ENCODE measurements at regions not wholly inside any gene's neighbourhood (a gene's known extent, or its start where the extent isn't known, plus 50 kb on each side); places are given as distances from the start of the nearest gene placed in this dataset.

- ChIA-PET POLR2A (no interaction called here), CTCF (interaction anchor here (0.9 kb wide), 1 partner anchor 35 kb away, joined by 3 read pairs; no protein-coding TSS in a partner anchor)
- DNase-seq, result no peak
- Histone ChIP-seq H3K36me3 (ENCODE audit: insufficient read depth, low read length) (no peaks in the 10 kb centered on the region), H3K27ac (ENCODE audit: low read depth, low read length) (no peak overlapping the region), H3K27me3 (ENCODE audit: insufficient read depth, low read length, poor library complexity, severe bottlenecking) (no peaks in the 10 kb centered on the region), H3K4me1 (ENCODE audit: insufficient read depth, low read length) (no peaks in the 10 kb centered on the region), H3K9me3 (ENCODE audit: low read length) (no peaks in the 10 kb centered on the region), H3K4me3 (ENCODE audit: low read length) (no peak overlapping the region)
- H3K27me3 Mint-ChIP-seq, result peaks cover 3% of the 10 kb centered on the region in 2 donors
- H3K27ac Mint-ChIP-seq, result no peak overlapping the region
- H3K4me3 Mint-ChIP-seq, result no peak overlapping the region
- peaks cover 0 to 5% (median 2%) of the 10 kb centered on the region in 3 donors for H3K36me3 Mint-ChIP-seq
- H3K4me1 Mint-ChIP-seq, result no peaks in the 10 kb centered on the region
- peaks cover 2 to 21% (median 7%) of the 10 kb centered on the region in 5 donors for H3K9me3 Mint-ChIP-seq
Observed at GRCh38 chr6:148064406-148065134, 278.1 kb upstream of the SASH1 start.

- Histone ChIP-seq H3K36me3 (ENCODE audit: insufficient read depth, low read length) (no peaks in the 10 kb centered on the region), H3K27me3 (ENCODE audit: insufficient read depth, low read length, poor library complexity, severe bottlenecking) (no peaks in the 10 kb centered on the region), H3K9me3 (ENCODE audit: low read length) (no peaks in the 10 kb centered on the region), H3K27ac (ENCODE audit: low read depth, low read length) (no peak overlapping the region), H3K4me1 (ENCODE audit: insufficient read depth, low read length) (no peaks in the 10 kb centered on the region), H3K4me3 (ENCODE audit: low read length) (no peak overlapping the region)
- ChIA-PET CTCF (no interaction called here), POLR2A (no interaction called here)
- DNase-seq, result no peak
- H3K4me1 Mint-ChIP-seq, result no peaks in the 10 kb centered on the region
- H3K4me3 Mint-ChIP-seq, result no peak overlapping the region
- H3K27ac Mint-ChIP-seq, result no peak overlapping the region
- peaks cover 0 to 3% (median 0%) of the 10 kb centered on the region in 3 donors for H3K36me3 Mint-ChIP-seq
- peaks cover 3% of the 10 kb centered on the region in 2 donors for H3K27me3 Mint-ChIP-seq
- H3K9me3 Mint-ChIP-seq, result peaks cover 3 to 8% (median 7%) of the 10 kb centered on the region in 5 donors
Observed at GRCh38 chr6:148068437-148069061, 274.1 kb upstream of the SASH1 start.

- Mint-ChIP-seq H3K27me3 (peaks cover 0 to 3% of the 10 kb centered on the region in 2 donors), H3K36me3 (no peaks in the 10 kb centered on the region), H3K27ac (no peak overlapping the region), H3K4me3 (no peak overlapping the region), H3K4me1 (no peaks in the 10 kb centered on the region), H3K9me3 (peaks cover 3 to 8% (median 7%) of the 10 kb centered on the region in 5 donors)
- no peaks in the 10 kb centered on the region for H3K27me3 ChIP-seq (ENCODE audit: insufficient read depth, low read length, poor library complexity, severe bottlenecking)
- no peak overlapping the region for H3K27ac ChIP-seq (ENCODE audit: low read depth, low read length)
- ChIA-PET POLR2A (no interaction called here), CTCF (no interaction called here)
- no peak for DNase-seq
- no peak overlapping the region for H3K4me3 ChIP-seq (ENCODE audit: low read length)
- H3K4me1 ChIP-seq (ENCODE audit: insufficient read depth, low read length), result no peaks in the 10 kb centered on the region
- H3K36me3 ChIP-seq (ENCODE audit: insufficient read depth, low read length), result no peaks in the 10 kb centered on the region
- H3K9me3 ChIP-seq (ENCODE audit: low read length), result no peaks in the 10 kb centered on the region
Observed at GRCh38 chr6:148069256-148069655, 273.4 kb upstream of the SASH1 start.

- Mint-ChIP-seq H3K27me3 (peaks cover 2 to 4% of the 10 kb centered on the region in 2 donors), H3K4me1 (no peaks in the 10 kb centered on the region), H3K36me3 (no peaks in the 10 kb centered on the region), H3K4me3 (no peak overlapping the region), H3K9me3 (peaks cover 0 to 10% (median 4%) of the 10 kb centered on the region in 5 donors), H3K27ac (no peak overlapping the region)
- Histone ChIP-seq H3K4me1 (ENCODE audit: insufficient read depth, low read length) (no peaks in the 10 kb centered on the region), H3K4me3 (ENCODE audit: low read length) (no peak overlapping the region), H3K27ac (ENCODE audit: low read depth, low read length) (no peak overlapping the region), H3K9me3 (ENCODE audit: low read length) (no peaks in the 10 kb centered on the region), H3K36me3 (ENCODE audit: insufficient read depth, low read length) (no peaks in the 10 kb centered on the region), H3K27me3 (ENCODE audit: insufficient read depth, low read length, poor library complexity, severe bottlenecking) (no peaks in the 10 kb centered on the region)
- ChIA-PET CTCF (no interaction called here), POLR2A (no interaction called here)
- no peak for DNase-seq
Observed at GRCh38 chr6:148074291-148074690, 268.3 kb upstream of the SASH1 start.

- H3K27ac Mint-ChIP-seq, result no peak overlapping the region
- no peak for DNase-seq
- H3K36me3 Mint-ChIP-seq, result no peaks in the 10 kb centered on the region
- Histone ChIP-seq H3K9me3 (ENCODE audit: low read length) (no peaks in the 10 kb centered on the region), H3K27me3 (ENCODE audit: insufficient read depth, low read length, poor library complexity, severe bottlenecking) (no peaks in the 10 kb centered on the region), H3K4me3 (ENCODE audit: low read length) (no peak overlapping the region), H3K36me3 (ENCODE audit: insufficient read depth, low read length) (no peaks in the 10 kb centered on the region), H3K27ac (ENCODE audit: low read depth, low read length) (no peak overlapping the region), H3K4me1 (ENCODE audit: insufficient read depth, low read length) (no peaks in the 10 kb centered on the region)
- ChIA-PET POLR2A (no interaction called here), CTCF (no interaction called here)
- peaks cover 4 to 5% of the 10 kb centered on the region in 2 donors for H3K27me3 Mint-ChIP-seq
- no peaks in the 10 kb centered on the region for H3K4me1 Mint-ChIP-seq
- H3K9me3 Mint-ChIP-seq, result peaks cover 0 to 11% (median 4%) of the 10 kb centered on the region in 5 donors
- no peak overlapping the region for H3K4me3 Mint-ChIP-seq
Observed at GRCh38 chr6:148074738-148075137, 267.9 kb upstream of the SASH1 start.

GRCh38 chr6:148075352-148075751, 267.3 kb upstream of the SASH1 start:
- H3K27ac Mint-ChIP-seq, result no peak overlapping the region
- Histone ChIP-seq H3K4me3 (ENCODE audit: low read length) (no peak overlapping the region), H3K36me3 (ENCODE audit: insufficient read depth, low read length) (no peaks in the 10 kb centered on the region), H3K4me1 (ENCODE audit: insufficient read depth, low read length) (no peaks in the 10 kb centered on the region), H3K9me3 (ENCODE audit: low read length) (no peaks in the 10 kb centered on the region), H3K27me3 (ENCODE audit: insufficient read depth, low read length, poor library complexity, severe bottlenecking) (no peaks in the 10 kb centered on the region), H3K27ac (ENCODE audit: low read depth, low read length) (no peak overlapping the region)
- ChIA-PET CTCF (no interaction called here), POLR2A (no interaction called here)
- peaks cover 4 to 5% of the 10 kb centered on the region in 2 donors for H3K27me3 Mint-ChIP-seq
- no peaks in the 10 kb centered on the region for H3K4me1 Mint-ChIP-seq
- H3K36me3 Mint-ChIP-seq, result no peaks in the 10 kb centered on the region
- peaks cover 0 to 10% (median 3%) of the 10 kb centered on the region in 5 donors for H3K9me3 Mint-ChIP-seq
- H3K4me3 Mint-ChIP-seq, result no peak overlapping the region
- no peak for DNase-seq

GRCh38 chr6:148076051-148076450, 266.6 kb upstream of the SASH1 start:
- Histone ChIP-seq H3K36me3 (ENCODE audit: insufficient read depth, low read length) (no peaks in the 10 kb centered on the region), H3K4me1 (ENCODE audit: insufficient read depth, low read length) (no peaks in the 10 kb centered on the region), H3K27ac (ENCODE audit: low read depth, low read length) (no peak overlapping the region), H3K27me3 (ENCODE audit: insufficient read depth, low read length, poor library complexity, severe bottlenecking) (no peaks in the 10 kb centered on the region), H3K4me3 (ENCODE audit: low read length) (no peak overlapping the region), H3K9me3 (ENCODE audit: low read length) (no peaks in the 10 kb centered on the region)
- CTCF ChIA-PET, result no interaction called here
- Mint-ChIP-seq H3K27me3 (peaks cover 4 to 5% of the 10 kb centered on the region in 2 donors), H3K9me3 (peaks cover 0 to 6% (median 3%) of the 10 kb centered on the region in 5 donors), H3K4me3 (no peak overlapping the region), H3K36me3 (no peaks in the 10 kb centered on the region), H3K4me1 (no peaks in the 10 kb centered on the region), H3K27ac (no peak overlapping the region)
- POLR2A ChIA-PET, result no interaction called here
- DNase-seq, result no peak

- ChIA-PET CTCF (no interaction called here), POLR2A (no interaction called here)
- Histone ChIP-seq H3K27me3 (ENCODE audit: insufficient read depth, low read length, poor library complexity, severe bottlenecking) (no peaks in the 10 kb centered on the region), H3K27ac (ENCODE audit: low read depth, low read length) (no peak overlapping the region), H3K36me3 (ENCODE audit: insufficient read depth, low read length) (no peaks in the 10 kb centered on the region), H3K9me3 (ENCODE audit: low read length) (no peaks in the 10 kb centered on the region), H3K4me1 (ENCODE audit: insufficient read depth, low read length) (no peaks in the 10 kb centered on the region), H3K4me3 (ENCODE audit: low read length) (no peak overlapping the region)
- Mint-ChIP-seq H3K27ac (no peak overlapping the region), H3K4me3 (no peak overlapping the region), H3K9me3 (peaks cover 0 to 3% (median 0%) of the 10 kb centered on the region in 5 donors), H3K4me1 (no peaks in the 10 kb centered on the region), H3K36me3 (no peaks in the 10 kb centered on the region), H3K27me3 (peaks cover 4 to 5% of the 10 kb centered on the region in 2 donors)
- DNase-seq, result no peak
Observed at GRCh38 chr6:148080315-148080714, 262.3 kb upstream of the SASH1 start.

All from CD8-positive, alpha-beta memory T cell (primary cell).